OCI-M2 (cell line): ENCODE measurements at regions not wholly inside any gene's neighbourhood (a gene's known extent, or its start where the extent isn't known, plus 50 kb on each side); places are given as distances from the start of the nearest gene placed in this dataset.
"Not testable (repeated sequence)": the region's sequence is repeated elsewhere in the genome, so short reads cannot be mapped to it uniquely, and the experiment has no call there.

Source experiments
- DNase-seq: peaks from one replicate; lab custom pipeline; 2025; ENCODE audit not compliant: unreplicated experiment; lab: John Stamatoyannopoulos, UW

- DNase-seq = not testable (repeated sequence)
Measured at GRCh38 chr14:43127874-43128273, 1379.2 kb downstream of the FSCB start.

- DNase-seq = no peak
Measured at GRCh38 chr14:43123544-43123943, 1383.5 kb downstream of the FSCB start.

GRCh38 chr14:43119672-43120071, 1387.4 kb downstream of the FSCB start:
- DNase-seq = no peak

DNA sequence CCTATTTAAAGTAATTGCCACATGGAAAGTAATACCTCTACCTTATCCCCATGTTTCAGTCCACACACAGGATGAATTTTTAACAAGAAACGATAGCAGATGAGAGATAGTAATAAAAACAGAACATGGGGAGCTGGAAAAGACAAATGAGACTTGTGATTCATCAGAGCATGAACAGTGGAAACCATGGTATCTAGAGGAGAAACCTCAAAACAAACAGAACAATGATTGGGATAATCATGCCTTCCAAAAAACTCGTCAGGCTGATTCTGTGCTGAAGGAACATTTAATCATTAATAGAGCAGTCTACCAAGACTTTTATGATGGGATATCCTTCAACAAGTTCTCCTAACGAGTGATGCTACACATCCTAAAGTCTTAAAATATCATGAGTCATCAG, 1390.7 kb downstream of the FSCB start:
- no peak for DNase-seq

GRCh38 chr14:43105305-43105704, 1401.8 kb downstream of the FSCB start:
- DNase-seq = no peak

DNA sequence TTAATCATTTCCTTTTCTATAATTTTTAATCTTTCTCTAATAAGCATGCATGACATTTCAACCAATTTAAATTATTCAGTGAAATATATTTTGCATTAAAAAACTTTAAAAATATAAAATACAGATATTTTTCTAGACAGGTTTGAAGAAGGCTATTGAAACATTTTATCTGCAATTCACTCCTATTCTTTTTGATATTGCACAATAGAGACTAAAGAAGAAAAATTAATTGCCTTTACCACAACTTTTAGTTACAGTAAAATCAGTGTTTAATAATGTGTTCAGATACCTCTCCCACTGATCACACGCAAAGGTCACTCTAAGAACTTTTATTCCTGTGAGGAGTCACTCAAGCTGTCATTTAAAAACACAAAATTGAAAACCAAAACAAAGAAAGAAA, 1416.7 kb downstream of the FSCB start:
- no peak for DNase-seq

GRCh38 chr14:43087666-43088065, 1419.4 kb downstream of the FSCB start:
- no peak for DNase-seq

DNA sequence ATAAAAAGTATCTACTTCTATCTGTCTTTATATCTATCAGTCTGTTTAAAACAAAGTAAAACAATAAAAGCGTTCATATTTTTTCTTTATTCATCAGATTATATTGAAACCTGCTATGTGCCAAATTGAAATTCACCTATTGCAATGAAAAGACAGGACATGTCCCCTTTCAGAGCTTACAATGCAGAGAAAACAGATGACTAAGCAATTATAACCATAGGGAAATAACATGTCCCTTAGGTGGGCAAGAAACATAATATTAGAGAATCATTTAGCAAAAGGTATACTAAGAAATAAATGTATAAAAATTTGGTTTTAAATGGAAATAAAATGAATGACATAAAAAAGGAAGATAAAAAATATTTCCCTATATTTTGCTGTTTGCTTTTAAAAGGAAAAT, 1421.3 kb downstream of the FSCB start:
- no peak for DNase-seq

DNA sequence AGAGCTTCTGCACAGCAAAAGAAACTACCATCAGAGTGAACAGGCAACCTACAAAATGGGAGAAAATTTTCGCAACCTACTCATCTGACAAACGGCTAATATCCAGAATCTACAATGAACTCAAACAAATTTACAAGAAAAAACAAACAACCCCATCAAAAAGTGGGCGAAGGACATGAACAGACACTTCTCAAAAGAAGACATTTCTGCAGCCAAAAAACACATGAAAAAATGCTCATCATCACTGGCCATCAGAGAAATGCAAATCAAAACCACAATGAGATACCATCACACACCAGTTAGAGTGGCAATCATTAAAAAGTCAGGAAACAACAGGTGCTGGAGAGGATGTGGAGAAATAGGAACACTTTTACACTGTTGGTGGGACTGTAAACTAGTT, 1439.7 kb downstream of the FSCB start:
- not testable (repeated sequence) for DNase-seq

GRCh38 chr14:43056106-43056505, 1449.4 kb downstream of the LRFN5 start:
- no peak for DNase-seq

DNA sequence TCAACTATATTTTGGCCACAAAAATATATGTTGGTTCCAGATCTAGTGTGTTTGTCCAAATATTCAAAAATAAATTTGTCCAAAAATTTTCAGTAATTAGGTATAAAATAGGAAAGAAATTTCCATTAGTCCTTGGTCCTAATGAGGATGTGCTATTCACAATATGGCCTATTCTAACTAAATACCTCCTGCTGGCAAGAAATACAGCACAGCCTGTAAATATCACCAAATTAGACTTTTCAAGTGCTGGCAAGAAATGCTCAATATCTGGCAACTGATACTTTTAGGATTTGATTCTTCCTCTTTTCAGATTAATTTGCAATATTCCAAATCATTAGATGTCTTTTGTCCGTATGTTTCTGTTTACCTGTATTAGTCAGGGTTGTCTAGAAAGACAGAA, 1446.2 kb downstream of the LRFN5 start:
- DNase-seq = no peak

- no peak for DNase-seq
Measured at GRCh38 chr14:43043850-43044249, 1437.2 kb downstream of the LRFN5 start.

GRCh38 chr14:43042408-43042807, 1435.7 kb downstream of the LRFN5 start:
- no peak for DNase-seq

GRCh38 chr14:43041976-43042375, 1435.3 kb downstream of the LRFN5 start:
- no peak for DNase-seq

- DNase-seq = no peak
Measured at GRCh38 chr14:43041207-43041606, 1434.5 kb downstream of the LRFN5 start.

GRCh38 chr14:43039881-43040280, 1433.2 kb downstream of the LRFN5 start:
- DNase-seq = no peak

DNA sequence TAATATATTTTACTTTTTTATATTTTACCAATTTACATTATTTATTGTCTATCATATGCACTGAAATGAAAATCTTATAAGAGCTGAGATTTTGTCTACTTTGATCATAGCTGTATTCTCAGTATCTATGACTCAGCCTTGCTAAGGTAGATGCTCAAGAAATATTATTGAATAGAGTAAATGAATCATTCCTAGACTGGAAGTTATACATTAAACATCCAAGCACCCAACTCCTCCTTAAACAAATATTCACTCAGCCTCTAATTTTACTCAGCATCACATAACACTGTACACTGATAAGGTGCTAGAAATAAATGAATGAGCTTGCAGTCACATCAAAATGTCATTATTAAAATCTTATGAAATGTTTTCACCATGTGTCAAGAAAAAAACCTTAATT, 1424.9 kb downstream of the LRFN5 start:
- no peak for DNase-seq

DNA sequence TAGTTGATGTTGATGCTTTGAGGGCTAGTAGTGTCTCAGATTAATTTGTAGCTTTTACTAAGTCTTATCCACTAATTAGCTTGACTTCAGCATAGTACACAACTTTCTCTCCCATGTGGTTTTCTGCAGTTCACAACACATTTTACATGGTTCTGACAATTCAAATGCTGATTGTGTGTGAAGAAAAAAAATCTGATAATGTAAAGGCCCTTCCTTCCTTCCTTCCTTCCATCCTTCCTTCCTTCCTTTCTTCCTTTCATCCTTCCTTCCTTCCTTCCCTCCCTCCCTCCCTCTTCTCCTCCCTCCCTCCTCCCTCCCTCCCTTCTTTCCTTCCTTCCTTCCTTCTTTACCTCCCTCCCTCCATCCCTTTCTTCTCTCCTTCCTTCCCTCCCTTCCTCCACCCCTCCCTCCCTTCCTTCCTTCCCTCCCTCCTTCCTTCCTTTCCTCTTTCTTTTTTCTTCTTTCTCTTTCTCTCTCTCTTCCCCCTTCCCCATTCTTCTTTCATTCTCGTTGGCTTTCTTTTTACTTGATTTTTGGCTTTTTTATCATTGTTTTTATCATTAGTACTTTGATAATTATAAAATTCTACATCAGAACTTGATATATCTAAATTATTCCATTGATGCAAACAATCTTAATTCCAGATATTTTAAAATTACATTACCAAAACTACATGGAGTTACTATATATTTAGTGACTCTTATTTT, 1415.6 kb downstream of the LRFN5 start:
- no peak for DNase-seq

GRCh38 chr14:43019826-43020225, 1413.2 kb downstream of the LRFN5 start:
- DNase-seq = no peak

- DNase-seq = no peak
Measured at GRCh38 chr14:43014338-43014737, 1407.7 kb downstream of the LRFN5 start.

- no peak for DNase-seq
Measured at GRCh38 chr14:43012817-43013216, 1406.1 kb downstream of the LRFN5 start.

DNA sequence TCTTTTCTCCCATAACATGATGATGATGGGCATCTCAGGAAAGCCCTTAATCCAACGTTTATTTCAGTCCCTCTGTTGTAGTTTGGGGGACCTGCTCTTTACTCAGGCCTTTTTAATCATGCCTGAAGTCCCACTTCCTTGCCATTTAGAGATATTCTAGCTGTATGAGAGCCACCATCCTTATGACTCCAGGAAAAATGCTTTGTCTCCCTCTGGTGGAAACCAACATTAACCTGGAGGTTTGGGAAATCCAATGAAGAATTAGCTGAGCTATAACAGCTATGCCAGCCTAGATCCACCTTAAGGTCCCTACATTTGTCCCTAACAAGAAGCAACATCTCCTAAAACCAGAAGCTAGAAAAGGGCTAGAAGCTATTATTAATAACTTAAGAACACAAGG, 1399.1 kb downstream of the LRFN5 start:
- no peak for DNase-seq

DNA sequence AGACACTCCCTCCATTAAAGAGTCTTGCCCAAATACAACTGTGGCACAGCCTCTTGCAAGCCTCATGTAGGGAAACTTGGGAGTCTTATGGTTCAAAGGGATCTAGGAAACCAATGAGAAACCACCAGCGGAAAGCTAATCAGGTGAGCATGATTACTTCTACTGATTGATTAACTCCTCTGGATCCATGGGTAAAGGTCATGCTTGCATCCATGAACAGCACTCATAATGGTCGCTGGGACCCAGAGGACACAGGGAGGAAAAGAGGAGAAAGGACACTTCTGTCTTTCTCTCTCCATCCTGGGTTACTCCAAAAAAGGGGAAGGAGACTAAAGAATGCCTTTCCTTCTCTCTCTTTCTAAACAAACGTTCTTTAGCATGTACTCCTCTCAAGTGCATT, 1397.2 kb downstream of the LRFN5 start:
- DNase-seq = no peak
